ENCODE measurements at regions not wholly inside any gene's neighbourhood (a gene's known extent, or its start where the extent isn't known, plus 50 kb on each side); places are given as distances from the start of the nearest gene placed in this dataset.

- H3K36me3 ChIP-seq (replicated peaks) = no peaks in the 10 kb centered on the region
- no peaks in the 10 kb centered on the region for H3K27me3 ChIP-seq (replicated peaks)
- in situ Hi-C loops (cut with HindIII; ENCODE audit: low pct_ligation_motif_present, low sequenced_read_pairs) = no loop called here
- TF ChIP-seq CTCF (IDR thresholded peaks at IDR 0.05; ENCODE audit: low read depth, low read length, missing control alignments) = no peak
- DNase-seq = no peak
- H3K27ac ChIP-seq = no peak overlapping the region
- H3K4me3 ChIP-seq (ENCODE audit: low read depth, low read length) = no peak overlapping the region
Observed at GRCh38 chr3:5384557-5385236, 197.2 kb downstream of the EDEM1 start.

GRCh38 chr3:5388091-5388490 lies 200.6 kb downstream of the EDEM1 start:
- H3K4me3 ChIP-seq (ENCODE audit: low read depth, low read length) = no peak overlapping the region
- no peaks in the 10 kb centered on the region for H3K36me3 ChIP-seq (replicated peaks)
- no peak for TF ChIP-seq CTCF (IDR thresholded peaks at IDR 0.05; ENCODE audit: low read depth, low read length, missing control alignments)
- in situ Hi-C loops (cut with HindIII; ENCODE audit: low pct_ligation_motif_present, low sequenced_read_pairs) = no loop called here
- no peak overlapping the region for H3K27ac ChIP-seq
- no peaks in the 10 kb centered on the region for H3K27me3 ChIP-seq (replicated peaks)
- no peak for DNase-seq

GRCh38 chr3:5389057-5389456 lies 201.6 kb downstream of the EDEM1 start:
- in situ Hi-C loops (cut with HindIII; ENCODE audit: low pct_ligation_motif_present, low sequenced_read_pairs) = no loop called here
- Histone ChIP-seq H3K27ac (no peak overlapping the region), H3K36me3 (replicated peaks) (no peaks in the 10 kb centered on the region), H3K27me3 (replicated peaks) (no peaks in the 10 kb centered on the region), H3K4me3 (ENCODE audit: low read depth, low read length) (no peak overlapping the region)
- TF ChIP-seq CTCF (IDR thresholded peaks at IDR 0.05; ENCODE audit: low read depth, low read length, missing control alignments) = no peak
- DNase-seq = no peak

GRCh38 chr3:5390221-5390620 lies 202.7 kb downstream of the EDEM1 start:
- TF ChIP-seq CTCF (IDR thresholded peaks at IDR 0.05; ENCODE audit: low read depth, low read length, missing control alignments) = no peak
- no peak overlapping the region for H3K27ac ChIP-seq
- no peaks in the 10 kb centered on the region for H3K27me3 ChIP-seq (replicated peaks)
- no peaks in the 10 kb centered on the region for H3K36me3 ChIP-seq (replicated peaks)
- no peak for DNase-seq
- no peak overlapping the region for H3K4me3 ChIP-seq (ENCODE audit: low read depth, low read length)
- in situ Hi-C loops (cut with HindIII; ENCODE audit: low pct_ligation_motif_present, low sequenced_read_pairs) = no loop called here

- no peak overlapping the region for H3K4me3 ChIP-seq (ENCODE audit: low read depth, low read length)
- H3K27me3 ChIP-seq (replicated peaks) = no peaks in the 10 kb centered on the region
- H3K36me3 ChIP-seq (replicated peaks) = no peaks in the 10 kb centered on the region
- no peak for TF ChIP-seq CTCF (IDR thresholded peaks at IDR 0.05; ENCODE audit: low read depth, low read length, missing control alignments)
- H3K27ac ChIP-seq = no peak overlapping the region
- no peak for DNase-seq
- in situ Hi-C loops (cut with HindIII; ENCODE audit: low pct_ligation_motif_present, low sequenced_read_pairs) = no loop called here
Observed at GRCh38 chr3:5390936-5391625, 203.6 kb downstream of the EDEM1 start.
